ENCODE measurements at regions not wholly inside any gene's neighbourhood (a gene's known extent, or its start where the extent isn't known, plus 50 kb on each side); places are given as distances from the start of the nearest gene placed in this dataset.

- no peaks in the 10 kb centered on the region for H3K9me3 ChIP-seq
- no peak overlapping the region for H3K4me3 ChIP-seq
- no peaks in the 10 kb centered on the region for H3K4me1 ChIP-seq
- no peak for DNase-seq (ENCODE audit: extremely low spot score)
- no peak overlapping the region for H3K27ac ChIP-seq (replicated peaks in 1 of 4)
- no peaks in the 10 kb centered on the region for H3K27me3 ChIP-seq
- TF ChIP-seq EP300 (IDR thresholded peaks at IDR 0.05): no peak
- no peak for TF ChIP-seq CTCF (IDR thresholded peaks at IDR 0.05)
- no peak for TF ChIP-seq POLR2A (IDR thresholded peaks at IDR 0.05; ENCODE audit: low read depth)
- no peak for TF ChIP-seq POLR2AphosphoS5 (IDR thresholded peaks at IDR 0.05)
- no peaks in the 10 kb centered on the region for H3K36me3 ChIP-seq
- intact Hi-C loops (cut with DNase I): no loop called here
- 91% methylated on average over 2 of the region's 2 CpGs for WGBS
Observed at GRCh38 chr3:5498981-5499380, 311.5 kb downstream of the EDEM1 start.

GRCh38 chr3:5499404-5499803 lies 311.9 kb downstream of the EDEM1 start:
- Histone ChIP-seq H3K27ac (replicated peaks in 1 of 4) (no peak overlapping the region), H3K4me1 (no peaks in the 10 kb centered on the region), H3K27me3 (no peaks in the 10 kb centered on the region), H3K4me3 (no peak overlapping the region), H3K9me3 (no peaks in the 10 kb centered on the region), H3K36me3 (no peaks in the 10 kb centered on the region)
- no peak for DNase-seq (ENCODE audit: extremely low spot score)
- TF ChIP-seq POLR2AphosphoS5 (IDR thresholded peaks at IDR 0.05) (no peak), EP300 (IDR thresholded peaks at IDR 0.05) (no peak), CTCF (IDR thresholded peaks at IDR 0.05) (no peak), POLR2A (IDR thresholded peaks at IDR 0.05; ENCODE audit: low read depth) (no peak)
- 45% methylated on average over 1 of the region's 1 CpG for WGBS
- intact Hi-C loops (cut with DNase I): no loop called here

GRCh38 chr3:5503136-5503535 lies 315.6 kb downstream of the EDEM1 start:
- H3K27ac ChIP-seq (replicated peaks in 1 of 4): no peak overlapping the region
- no peak for TF ChIP-seq POLR2AphosphoS5 (IDR thresholded peaks at IDR 0.05)
- no peak for TF ChIP-seq POLR2A (IDR thresholded peaks at IDR 0.05; ENCODE audit: low read depth)
- TF ChIP-seq CTCF (IDR thresholded peaks at IDR 0.05): no peak
- no peak for TF ChIP-seq EP300 (IDR thresholded peaks at IDR 0.05)
- peaks cover 0 to under 1% (median 0%) of the 10 kb centered on the region in 4 donors for H3K9me3 ChIP-seq
- no peaks in the 10 kb centered on the region for H3K27me3 ChIP-seq
- no peaks in the 10 kb centered on the region for H3K36me3 ChIP-seq
- WGBS: 79% methylated on average over 3 of the region's 3 CpGs
- intact Hi-C loops (cut with DNase I): no loop called here
- no peak overlapping the region for H3K4me3 ChIP-seq
- DNase-seq (ENCODE audit: extremely low spot score): no peak
- H3K4me1 ChIP-seq: no peaks in the 10 kb centered on the region

GRCh38 chr3:5504135-5504534 lies 316.6 kb downstream of the EDEM1 start:
- no peak for DNase-seq (ENCODE audit: extremely low spot score)
- TF ChIP-seq EP300 (IDR thresholded peaks at IDR 0.05): no peak
- no peak for TF ChIP-seq CTCF (IDR thresholded peaks at IDR 0.05)
- TF ChIP-seq POLR2A (IDR thresholded peaks at IDR 0.05; ENCODE audit: low read depth): no peak
- no peak for TF ChIP-seq POLR2AphosphoS5 (IDR thresholded peaks at IDR 0.05)
- no peaks in the 10 kb centered on the region for H3K27me3 ChIP-seq
- intact Hi-C loops (cut with DNase I): no loop called here
- peaks cover 0 to 10% (median 4%) of the 10 kb centered on the region in 4 donors for H3K9me3 ChIP-seq
- 66% methylated on average over 5 of the region's 5 CpGs for whole genome bisulfite sequencing
- no peak overlapping the region for H3K4me3 ChIP-seq
- H3K27ac ChIP-seq (replicated peaks in 1 of 4): no peak overlapping the region
- H3K4me1 ChIP-seq: no peaks in the 10 kb centered on the region
- no peaks in the 10 kb centered on the region for H3K36me3 ChIP-seq

GRCh38 chr3:5505163-5505562 lies 317.7 kb downstream of the EDEM1 start:
- no peak overlapping the region for H3K4me3 ChIP-seq
- H3K36me3 ChIP-seq: no peaks in the 10 kb centered on the region
- peaks cover 0 to 18% (median 7%) of the 10 kb centered on the region in 4 donors for H3K9me3 ChIP-seq
- H3K4me1 ChIP-seq: no peaks in the 10 kb centered on the region
- no peak for DNase-seq (ENCODE audit: extremely low spot score)
- TF ChIP-seq POLR2AphosphoS5 (IDR thresholded peaks at IDR 0.05) (no peak), POLR2A (IDR thresholded peaks at IDR 0.05; ENCODE audit: low read depth) (no peak), CTCF (IDR thresholded peaks at IDR 0.05) (no peak)
- intact Hi-C loops (cut with DNase I): no loop called here
- no peaks in the 10 kb centered on the region for H3K27me3 ChIP-seq
- WGBS: 84% methylated on average over 3 of the region's 3 CpGs
- no peak overlapping the region for H3K27ac ChIP-seq (replicated peaks in 1 of 4)
